Heart left ventricle (tissue), 13 donors: ENCODE measurements at regions not wholly inside any gene's neighbourhood (a gene's known extent, or its start where the extent isn't known, plus 50 kb on each side); places are given as distances from the start of the nearest gene placed in this dataset.

Experiments used
- POLR2A ChIP-seq, 2 donors: fragments of 450-650 bp; IDR thresholded peaks; one replicate each; pipeline ENCODE4 v1.6.1; 2017; ENCODE audit warnings: antibody characterized with exemption in 2 of 2, mild to moderate bottlenecking in 2 of 2, moderate library complexity in 2 of 2
- TF ChIP-seq, protein P1 (sequence below), 12 donors: fragments of 200-600 bp; sonication (generic) in 4 of 12; IDR thresholded peaks; one replicate each; pipeline versions ENCODE4 v1.5.0 to v1.8.0; 2018 to 2022; ENCODE audit warnings: antibody characterized with exemption in 12 of 12, mild to moderate bottlenecking in 5 of 12
- donor health status: ischemic (EF 13 %, LVEDD 7.1; RV severe dilation, severe dysfunction).
- donor health status: DM: no; HTN: yes; CAD: no.
- donor health status: DM: no; HTN: no; CAD: no.
- donor health status: ischemic (EF 25% LVEDD 6.9; RV normal size, moderate dysfunction).
- donor health status: ischemic (EF 25% LVEDD 5.7; RV mildly dilated, moderate dysfunction).
- donor health status: ischemic (EF 35%, LVEDD 5.7; RV mildly dilated, moderate dysfunction).
- donor health status: nonischemic (EF 11% LVEDD 7.7; RV severe dilation, severe dysfunction).
- donor health status: DM: yes; HTN: yes; CAD: no.
- donor health status: PGD.
- donor health status: ischemic (EF 29% LVEDD 5.4; RV normal size, mild dysfunction).
- donor health status: nonischemic (EF 23%, LVEDD 6.1; RV moderate dilation, normal function).

GRCh38 chr2:16722126-16722525 lies 56.5 kb upstream of the CYRIA start:
- TF ChIP-seq, protein P1, sequence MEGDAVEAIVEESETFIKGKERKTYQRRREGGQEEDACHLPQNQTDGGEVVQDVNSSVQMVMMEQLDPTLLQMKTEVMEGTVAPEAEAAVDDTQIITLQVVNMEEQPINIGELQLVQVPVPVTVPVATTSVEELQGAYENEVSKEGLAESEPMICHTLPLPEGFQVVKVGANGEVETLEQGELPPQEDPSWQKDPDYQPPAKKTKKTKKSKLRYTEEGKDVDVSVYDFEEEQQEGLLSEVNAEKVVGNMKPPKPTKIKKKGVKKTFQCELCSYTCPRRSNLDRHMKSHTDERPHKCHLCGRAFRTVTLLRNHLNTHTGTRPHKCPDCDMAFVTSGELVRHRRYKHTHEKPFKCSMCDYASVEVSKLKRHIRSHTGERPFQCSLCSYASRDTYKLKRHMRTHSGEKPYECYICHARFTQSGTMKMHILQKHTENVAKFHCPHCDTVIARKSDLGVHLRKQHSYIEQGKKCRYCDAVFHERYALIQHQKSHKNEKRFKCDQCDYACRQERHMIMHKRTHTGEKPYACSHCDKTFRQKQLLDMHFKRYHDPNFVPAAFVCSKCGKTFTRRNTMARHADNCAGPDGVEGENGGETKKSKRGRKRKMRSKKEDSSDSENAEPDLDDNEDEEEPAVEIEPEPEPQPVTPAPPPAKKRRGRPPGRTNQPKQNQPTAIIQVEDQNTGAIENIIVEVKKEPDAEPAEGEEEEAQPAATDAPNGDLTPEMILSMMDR (IDR thresholded peaks at IDR 0.05): no peak
- TF ChIP-seq POLR2A (IDR thresholded peaks at IDR 0.05): no peak
